Liver (tissue), 8 donors: ENCODE measurements at regions not wholly inside any gene's neighbourhood (a gene's known extent, or its start where the extent isn't known, plus 50 kb on each side); places are given as distances from the start of the nearest gene placed in this dataset.
A peak's percentile ranks its signal among the peaks of the same experiment; 100 is the strongest.
"Not testable (repeated sequence)": the region's sequence is repeated elsewhere in the genome, so short reads cannot be mapped to it uniquely, and the experiment has no call there.

ENCODE experiments used
- DNase-seq: peaks from one replicate; pipeline ENCODE4 v3.0.0-alpha.2; 2017; ENCODE audit warnings: low spot score
- H3K27ac ChIP-seq, 2 donors: one replicate each; pipeline ENCODE4 v1.7.0; 2013; ENCODE audit warnings: inconsistent platforms in 2 of 2, low read length in 2 of 2, control low read depth in 1 of 2, low read depth in 1 of 2, mild to moderate bottlenecking in 1 of 2
- H3K27me3 ChIP-seq, 4 donors: one replicate each; pipeline versions ENCODE4 v1.6.1 to v1.7.0; 2013; ENCODE audit warnings: low read length in 3 of 4, inconsistent platforms in 1 of 4, mild to moderate bottlenecking in 1 of 4, moderate library complexity in 1 of 4; ENCODE audit not compliant: control insufficient read depth in 4 of 4, insufficient read depth in 4 of 4
- H3K36me3 ChIP-seq, 4 donors: one replicate each; pipeline versions ENCODE4 v1.6.1 to v1.7.0; 2013; ENCODE audit warnings: low read length in 3 of 4, mild to moderate bottlenecking in 3 of 4, low read depth in 1 of 4, moderate library complexity in 1 of 4; ENCODE audit not compliant: control insufficient read depth in 4 of 4, insufficient read depth in 3 of 4
- H3K4me1 ChIP-seq, 4 donors: one replicate each; pipeline versions ENCODE4 v1.6.1 to v1.7.0; 2013; ENCODE audit warnings: low read length in 3 of 4, mild to moderate bottlenecking in 3 of 4, moderate library complexity in 1 of 4; ENCODE audit not compliant: control insufficient read depth in 4 of 4, insufficient read depth in 4 of 4
- H3K4me3 ChIP-seq, 3 donors: one replicate each; pipeline versions ENCODE4 v1.6.1 to v1.7.0; 2013; ENCODE audit warnings: low read length in 3 of 3, control low read depth in 1 of 3, low read depth in 1 of 3, mild to moderate bottlenecking in 1 of 3
- H3K9ac ChIP-seq, 2 donors: one replicate each; pipeline ENCODE4 v1.7.0; 2013; ENCODE audit warnings: low read length in 2 of 2, mild to moderate bottlenecking in 2 of 2, moderate library complexity in 2 of 2, control low read depth in 1 of 2, low read depth in 1 of 2
- H3K9me3 ChIP-seq, 4 donors: one replicate each; pipeline versions ENCODE4 v1.6.1 to v1.7.0; 2013; ENCODE audit warnings: low read length in 3 of 4; ENCODE audit not compliant: control insufficient read depth in 4 of 4
- EGR1 ChIP-seq, 2 donors: IDR thresholded peaks; 2 replicates each; pipeline ENCODE4 v1.6.1; 2016 to 2018; ENCODE audit warnings: antibody characterized with exemption in 2 of 2, low read depth in 2 of 2
- FOXA1 ChIP-seq: IDR thresholded peaks from 2 replicates; pipeline ENCODE4 v1.6.1; 2016; ENCODE audit warnings: antibody characterized with exemption
- FOXA2 ChIP-seq: IDR thresholded peaks from 2 replicates; pipeline ENCODE4 v1.6.1; 2016; ENCODE audit warnings: antibody characterized with exemption
- GABPA ChIP-seq, 2 donors: IDR thresholded peaks in 1 of 2; conservative IDR thresholded peaks in 1 of 2; 2 replicates each; pipeline ENCODE4 v1.6.1; 2016; ENCODE audit warnings: antibody characterized with exemption in 2 of 2, mild to moderate bottlenecking in 1 of 2, moderate library complexity in 1 of 2
- HNF4A ChIP-seq, 2 donors: conservative IDR thresholded peaks; 2 replicates each; pipeline ENCODE4 v1.6.1; 2016; ENCODE audit warnings: antibody characterized with exemption in 2 of 2, mild to moderate bottlenecking in 2 of 2
- HNF4G ChIP-seq: IDR thresholded peaks from 2 replicates; pipeline ENCODE4 v1.6.1; 2016; ENCODE audit warnings: antibody characterized with exemption
- JUND ChIP-seq, 2 donors: IDR thresholded peaks; 2 replicates each; pipeline ENCODE4 v1.6.1; 2016; ENCODE audit warnings: antibody characterized with exemption in 2 of 2
- NR2F2 ChIP-seq: IDR thresholded peaks from 2 replicates; pipeline ENCODE4 v1.6.1; 2016; ENCODE audit warnings: antibody characterized with exemption
- RAD21 ChIP-seq, 2 donors: IDR thresholded peaks; 2 replicates each; pipeline ENCODE4 v1.6.1; 2016; ENCODE audit warnings: antibody characterized with exemption in 2 of 2, mild to moderate bottlenecking in 2 of 2
- RXRA ChIP-seq, 2 donors: IDR thresholded peaks; 2 replicates each; pipeline ENCODE4 v1.6.1; 2017 to 2018; ENCODE audit warnings: antibody characterized with exemption in 2 of 2, mild to moderate bottlenecking in 1 of 2
- SP1 ChIP-seq: IDR thresholded peaks from 2 replicates; pipeline ENCODE4 v1.6.1; 2018; ENCODE audit warnings: antibody characterized with exemption, mild to moderate bottlenecking
- TAF1 ChIP-seq: conservative IDR thresholded peaks from 2 replicates; pipeline ENCODE4 v1.6.1; 2016; ENCODE audit warnings: antibody characterized with exemption, mild to moderate bottlenecking
- WGBS: extraction: QIAGEN DNeasy Blood & Tissue Kit; methylation state at CpG from one replicate; pipeline ENCODE4 v1.1.7; 2013; 5-methylcytosine and 5-hydroxymethylcytosine counted together
- TF ChIP-seq, protein P1 (sequence below): IDR thresholded peaks from 2 replicates; pipeline ENCODE4 v1.6.1; 2016; ENCODE audit warnings: antibody characterized with exemption, mild to moderate bottlenecking
- TF ChIP-seq, protein P2 (sequence below): fragments of 150-350 bp; IDR thresholded peaks from 2 replicates; pipeline ENCODE4 v1.5.1; 2017; ENCODE audit warnings: improper control_type of control experiment, low read depth, low read length; ENCODE audit not compliant: missing input control
- TF ChIP-seq, protein P3 (sequence below): IDR thresholded peaks from 2 replicates; pipeline ENCODE4 v1.6.1; 2016; ENCODE audit warnings: antibody characterized with exemption
- TF ChIP-seq, protein P4 (sequence below): IDR thresholded peaks from 2 replicates; pipeline ENCODE4 v1.6.1; 2016; ENCODE audit warnings: antibody characterized with exemption
- TF ChIP-seq, protein P5 (sequence below): IDR thresholded peaks from 2 replicates; pipeline ENCODE4 v1.6.1; 2016; ENCODE audit warnings: antibody characterized with exemption
- donor health status: healthy.
- donor health status: healthy.
- donor health status: healthy.
- donor health status: healthy.
- donor health status: healthy.

DNA sequence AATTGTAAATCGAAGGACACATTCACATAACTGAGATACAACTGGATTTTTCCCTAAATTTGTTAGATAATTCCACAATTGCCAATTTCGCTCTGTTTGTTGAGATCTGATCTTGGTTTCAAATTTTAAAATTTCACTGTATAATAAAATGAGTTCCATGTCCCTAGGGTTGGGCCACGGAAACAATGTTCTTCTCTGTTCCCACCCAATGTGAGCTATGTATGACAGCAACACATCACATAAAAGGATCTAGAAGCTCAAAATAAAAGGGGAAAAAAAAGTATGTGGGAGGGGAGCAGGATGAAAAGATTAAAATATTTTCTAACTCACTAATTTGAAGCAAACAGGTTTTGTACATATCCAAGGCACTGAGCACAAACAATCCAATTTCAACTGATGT, 287.8 kb upstream of the MKLN1 start:
- TF ChIP-seq, protein P1, sequence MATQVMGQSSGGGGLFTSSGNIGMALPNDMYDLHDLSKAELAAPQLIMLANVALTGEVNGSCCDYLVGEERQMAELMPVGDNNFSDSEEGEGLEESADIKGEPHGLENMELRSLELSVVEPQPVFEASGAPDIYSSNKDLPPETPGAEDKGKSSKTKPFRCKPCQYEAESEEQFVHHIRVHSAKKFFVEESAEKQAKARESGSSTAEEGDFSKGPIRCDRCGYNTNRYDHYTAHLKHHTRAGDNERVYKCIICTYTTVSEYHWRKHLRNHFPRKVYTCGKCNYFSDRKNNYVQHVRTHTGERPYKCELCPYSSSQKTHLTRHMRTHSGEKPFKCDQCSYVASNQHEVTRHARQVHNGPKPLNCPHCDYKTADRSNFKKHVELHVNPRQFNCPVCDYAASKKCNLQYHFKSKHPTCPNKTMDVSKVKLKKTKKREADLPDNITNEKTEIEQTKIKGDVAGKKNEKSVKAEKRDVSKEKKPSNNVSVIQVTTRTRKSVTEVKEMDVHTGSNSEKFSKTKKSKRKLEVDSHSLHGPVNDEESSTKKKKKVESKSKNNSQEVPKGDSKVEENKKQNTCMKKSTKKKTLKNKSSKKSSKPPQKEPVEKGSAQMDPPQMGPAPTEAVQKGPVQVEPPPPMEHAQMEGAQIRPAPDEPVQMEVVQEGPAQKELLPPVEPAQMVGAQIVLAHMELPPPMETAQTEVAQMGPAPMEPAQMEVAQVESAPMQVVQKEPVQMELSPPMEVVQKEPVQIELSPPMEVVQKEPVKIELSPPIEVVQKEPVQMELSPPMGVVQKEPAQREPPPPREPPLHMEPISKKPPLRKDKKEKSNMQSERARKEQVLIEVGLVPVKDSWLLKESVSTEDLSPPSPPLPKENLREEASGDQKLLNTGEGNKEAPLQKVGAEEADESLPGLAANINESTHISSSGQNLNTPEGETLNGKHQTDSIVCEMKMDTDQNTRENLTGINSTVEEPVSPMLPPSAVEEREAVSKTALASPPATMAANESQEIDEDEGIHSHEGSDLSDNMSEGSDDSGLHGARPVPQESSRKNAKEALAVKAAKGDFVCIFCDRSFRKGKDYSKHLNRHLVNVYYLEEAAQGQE: no peak
- no peak for TF ChIP-seq EGR1 (IDR thresholded peaks at IDR 0.05; ENCODE audit: low read depth in 2 of 2)
- TF ChIP-seq NR2F2: no peak
- TF ChIP-seq, protein P2, sequence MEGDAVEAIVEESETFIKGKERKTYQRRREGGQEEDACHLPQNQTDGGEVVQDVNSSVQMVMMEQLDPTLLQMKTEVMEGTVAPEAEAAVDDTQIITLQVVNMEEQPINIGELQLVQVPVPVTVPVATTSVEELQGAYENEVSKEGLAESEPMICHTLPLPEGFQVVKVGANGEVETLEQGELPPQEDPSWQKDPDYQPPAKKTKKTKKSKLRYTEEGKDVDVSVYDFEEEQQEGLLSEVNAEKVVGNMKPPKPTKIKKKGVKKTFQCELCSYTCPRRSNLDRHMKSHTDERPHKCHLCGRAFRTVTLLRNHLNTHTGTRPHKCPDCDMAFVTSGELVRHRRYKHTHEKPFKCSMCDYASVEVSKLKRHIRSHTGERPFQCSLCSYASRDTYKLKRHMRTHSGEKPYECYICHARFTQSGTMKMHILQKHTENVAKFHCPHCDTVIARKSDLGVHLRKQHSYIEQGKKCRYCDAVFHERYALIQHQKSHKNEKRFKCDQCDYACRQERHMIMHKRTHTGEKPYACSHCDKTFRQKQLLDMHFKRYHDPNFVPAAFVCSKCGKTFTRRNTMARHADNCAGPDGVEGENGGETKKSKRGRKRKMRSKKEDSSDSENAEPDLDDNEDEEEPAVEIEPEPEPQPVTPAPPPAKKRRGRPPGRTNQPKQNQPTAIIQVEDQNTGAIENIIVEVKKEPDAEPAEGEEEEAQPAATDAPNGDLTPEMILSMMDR: no peak
- TF ChIP-seq GABPA (IDR thresholded peaks at IDR 0.05 in 1 of 2, conservative IDR thresholded peaks at IDR 0.05 in 1 of 2): no peak
- TF ChIP-seq, protein P3, sequence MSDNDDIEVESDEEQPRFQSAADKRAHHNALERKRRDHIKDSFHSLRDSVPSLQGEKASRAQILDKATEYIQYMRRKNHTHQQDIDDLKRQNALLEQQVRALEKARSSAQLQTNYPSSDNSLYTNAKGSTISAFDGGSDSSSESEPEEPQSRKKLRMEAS: no peak
- no peak for TF ChIP-seq JUND (IDR thresholded peaks at IDR 0.05)
- TF ChIP-seq, protein P4, sequence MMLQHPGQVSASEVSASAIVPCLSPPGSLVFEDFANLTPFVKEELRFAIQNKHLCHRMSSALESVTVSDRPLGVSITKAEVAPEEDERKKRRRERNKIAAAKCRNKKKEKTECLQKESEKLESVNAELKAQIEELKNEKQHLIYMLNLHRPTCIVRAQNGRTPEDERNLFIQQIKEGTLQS: no peak
- no peak for TF ChIP-seq FOXA1
- no peak for TF ChIP-seq HNF4A (conservative IDR thresholded peaks at IDR 0.05)
- no peak for TF ChIP-seq HNF4G
- TF ChIP-seq RAD21 (IDR thresholded peaks at IDR 0.05): no peak
- no peak for TF ChIP-seq SP1
- TF ChIP-seq, protein P5, sequence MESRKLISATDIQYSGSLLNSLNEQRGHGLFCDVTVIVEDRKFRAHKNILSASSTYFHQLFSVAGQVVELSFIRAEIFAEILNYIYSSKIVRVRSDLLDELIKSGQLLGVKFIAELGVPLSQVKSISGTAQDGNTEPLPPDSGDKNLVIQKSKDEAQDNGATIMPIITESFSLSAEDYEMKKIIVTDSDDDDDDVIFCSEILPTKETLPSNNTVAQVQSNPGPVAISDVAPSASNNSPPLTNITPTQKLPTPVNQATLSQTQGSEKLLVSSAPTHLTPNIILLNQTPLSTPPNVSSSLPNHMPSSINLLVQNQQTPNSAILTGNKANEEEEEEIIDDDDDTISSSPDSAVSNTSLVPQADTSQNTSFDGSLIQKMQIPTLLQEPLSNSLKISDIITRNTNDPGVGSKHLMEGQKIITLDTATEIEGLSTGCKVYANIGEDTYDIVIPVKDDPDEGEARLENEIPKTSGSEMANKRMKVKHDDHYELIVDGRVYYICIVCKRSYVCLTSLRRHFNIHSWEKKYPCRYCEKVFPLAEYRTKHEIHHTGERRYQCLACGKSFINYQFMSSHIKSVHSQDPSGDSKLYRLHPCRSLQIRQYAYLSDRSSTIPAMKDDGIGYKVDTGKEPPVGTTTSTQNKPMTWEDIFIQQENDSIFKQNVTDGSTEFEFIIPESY: no peak
- TF ChIP-seq FOXA2: no peak
- H3K9me3 ChIP-seq: no peaks in the 10 kb centered on the region
- no peak for DNase-seq
- WGBS: 80% methylated on average over 3 of the region's 3 CpGs
- H3K4me1 ChIP-seq: peaks cover 4 to 7% (median 5%) of the 10 kb centered on the region in 4 donors
- no peaks in the 10 kb centered on the region for H3K27me3 ChIP-seq
- peaks cover 0 to 1% (median 0%) of the 10 kb centered on the region in 4 donors for H3K36me3 ChIP-seq
- H3K27ac ChIP-seq: no peak overlapping the region
- H3K9ac ChIP-seq: peak overlapping the region in 1 of 2 donors; percentile 14
- H3K4me3 ChIP-seq: no peak overlapping the region

DNA sequence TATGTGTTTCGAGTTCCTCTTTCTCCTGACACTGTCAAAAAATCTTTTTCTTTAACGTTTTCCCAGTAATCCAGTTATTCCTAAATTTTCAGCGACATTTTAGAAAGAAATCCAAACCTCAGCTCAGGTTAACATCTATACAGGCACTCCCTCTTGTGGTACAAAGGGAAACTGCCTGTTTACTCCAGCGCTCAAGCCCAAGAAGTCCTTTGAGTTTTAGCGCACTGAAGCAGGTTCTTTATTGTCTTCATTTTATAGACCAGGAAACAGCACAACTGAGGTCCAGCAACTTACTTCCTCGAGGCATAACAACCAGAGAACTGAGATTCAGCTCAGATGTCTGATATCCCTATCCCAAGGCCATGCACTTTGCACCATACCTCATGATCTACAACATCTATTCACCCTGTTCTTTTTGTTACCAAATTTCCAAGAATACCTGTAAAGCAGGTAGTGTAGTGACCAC, 287.2 kb upstream of the MKLN1 start:
- TF ChIP-seq, protein P2: peak; percentile 88
- TF ChIP-seq HNF4A (conservative IDR thresholded peaks at IDR 0.05) (peak in 1 of 2 donors; percentile 38), TAF1 (no peak), NR2F2 (no peak), RAD21 (IDR thresholded peaks at IDR 0.05) (peak; percentile 97 to 98), RXRA (IDR thresholded peaks at IDR 0.05) (peak in 1 of 2 donors; percentile 13), SP1 (no peak), FOXA2 (peak; percentile 33)
- peaks cover 0 to 2% (median under 1%) of the 10 kb centered on the region in 4 donors for H3K36me3 ChIP-seq
- H3K27ac ChIP-seq: no peak overlapping the region
- peaks cover 4 to 7% (median 5%) of the 10 kb centered on the region in 4 donors for H3K4me1 ChIP-seq
- peak overlapping the region in 1 of 2 donors; percentile 66 for H3K9ac ChIP-seq
- 3% methylated on average over 6 of the region's 6 CpGs for whole genome bisulfite sequencing
- peak; percentile 40 for DNase-seq
- no peak overlapping the region for H3K4me3 ChIP-seq
- H3K9me3 ChIP-seq: no peaks in the 10 kb centered on the region
- no peaks in the 10 kb centered on the region for H3K27me3 ChIP-seq

DNA sequence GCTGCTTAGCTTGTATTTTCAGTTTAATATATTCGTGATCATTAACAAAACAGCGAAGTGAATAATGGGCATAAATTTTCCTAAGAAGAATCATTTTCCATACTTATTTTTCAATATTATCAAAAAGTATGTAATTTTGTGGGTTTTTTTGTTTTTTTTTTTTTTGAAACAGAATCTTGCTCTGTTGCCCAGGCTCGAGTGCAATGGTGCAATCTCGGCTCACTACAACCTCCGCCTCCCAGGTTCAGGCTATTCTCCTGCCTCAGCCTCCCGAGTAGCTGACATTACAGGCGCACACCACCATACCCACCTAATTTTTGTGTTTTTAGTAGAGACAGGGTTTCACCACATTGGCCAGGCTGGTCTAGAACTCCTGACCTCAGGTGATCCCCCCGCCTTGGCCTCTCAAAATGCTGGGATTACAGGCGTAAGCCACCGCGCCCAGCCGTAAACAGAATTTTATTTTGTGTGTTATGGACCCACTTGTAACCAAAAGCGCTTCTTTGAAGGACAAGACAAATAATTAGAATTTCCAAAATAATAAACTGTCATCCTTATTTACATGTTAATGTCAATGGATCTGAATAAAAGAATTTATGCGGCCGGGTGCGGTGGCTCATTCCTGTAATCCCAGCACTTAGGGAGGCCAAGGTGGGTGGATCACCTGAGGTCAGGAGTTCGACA, 286.5 kb upstream of the MKLN1 start:
- H3K27me3 ChIP-seq, H3K4me1 ChIP-seq, H3K36me3 ChIP-seq, DNase-seq, H3K27ac ChIP-seq, H3K9ac ChIP-seq, H3K9me3 ChIP-seq, H3K4me3 ChIP-seq: not testable (repeated sequence)
- WGBS: 94% methylated on average over 17 of the region's 17 CpGs
